ENCODE measurements at regions not wholly inside any gene's neighbourhood (a gene's known extent, or its start where the extent isn't known, plus 50 kb on each side); places are given as distances from the start of the nearest gene placed in this dataset.
"Not testable (repeated sequence)": the region's sequence is repeated elsewhere in the genome, so short reads cannot be mapped to it uniquely, and the experiment has no call there.

DNA sequence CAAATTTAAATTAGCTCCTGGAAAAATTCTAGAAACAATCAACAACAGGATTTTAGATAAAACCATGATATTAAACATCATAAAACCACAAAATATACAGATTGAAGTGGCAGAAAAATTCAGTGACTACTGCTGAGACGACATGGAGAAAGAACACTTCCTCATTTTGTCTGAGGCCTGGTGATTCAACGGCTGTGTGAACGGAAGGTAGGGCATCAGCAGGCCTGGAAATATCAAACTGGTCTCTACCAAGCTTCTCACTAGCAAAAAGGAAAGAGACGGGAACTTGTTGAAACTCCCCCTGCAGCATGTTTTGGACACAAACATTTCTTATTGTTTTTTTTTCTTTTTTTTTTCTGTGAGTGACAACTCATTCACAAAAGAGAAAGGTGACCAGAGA lies 58.0 kb upstream of the AHI1 start:
- Histone ChIP-seq H3K27me3 (ENCODE audit: insufficient read depth, poor library complexity, severe bottlenecking) (no peaks in the 10 kb centered on the region), H3K27ac (replicated peaks) (no peak overlapping the region), H3K4me3 (replicated peaks; ENCODE audit: insufficient read depth, low read length) (no peak overlapping the region)
- TF ChIP-seq SPI1 (IDR thresholded peaks at IDR 0.05; ENCODE audit: borderline replicate concordance, low read depth): peak; percentile 99
- no peak for TF ChIP-seq GABPA (IDR thresholded peaks at IDR 0.05; ENCODE audit: low read depth)
- peak in 1 of 2 experiments; percentile 76 for DNase-seq (ENCODE audit: low read depth in 1 of 2, low spot score in 1 of 2)

DNA sequence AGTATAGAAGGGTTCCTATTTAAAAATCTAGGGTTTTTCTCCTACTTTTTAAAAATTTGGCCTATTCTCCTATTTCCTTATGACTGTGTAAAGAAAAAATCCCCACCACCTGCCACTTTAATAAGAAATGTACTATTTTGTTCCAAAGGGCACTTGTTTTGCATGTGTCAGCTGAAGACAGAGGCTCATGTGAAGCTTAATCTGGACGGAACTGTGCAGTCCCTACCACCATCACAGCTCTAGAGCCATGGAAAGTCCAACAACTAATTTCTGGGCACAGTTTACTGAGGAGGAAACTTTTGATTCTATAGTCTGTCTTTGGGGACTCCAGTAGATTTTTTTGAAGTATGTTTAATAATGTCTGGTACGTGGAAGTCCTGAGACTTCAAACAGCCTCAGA lies 60.0 kb upstream of the AHI1 start:
- no peak for DNase-seq (ENCODE audit: low read depth in 1 of 2, low spot score in 1 of 2)
- H3K4me3 ChIP-seq (replicated peaks; ENCODE audit: insufficient read depth, low read length): no peak overlapping the region
- H3K27me3 ChIP-seq (ENCODE audit: insufficient read depth, poor library complexity, severe bottlenecking): no peaks in the 10 kb centered on the region
- no peak overlapping the region for H3K27ac ChIP-seq (replicated peaks)
- TF ChIP-seq, protein P1, sequence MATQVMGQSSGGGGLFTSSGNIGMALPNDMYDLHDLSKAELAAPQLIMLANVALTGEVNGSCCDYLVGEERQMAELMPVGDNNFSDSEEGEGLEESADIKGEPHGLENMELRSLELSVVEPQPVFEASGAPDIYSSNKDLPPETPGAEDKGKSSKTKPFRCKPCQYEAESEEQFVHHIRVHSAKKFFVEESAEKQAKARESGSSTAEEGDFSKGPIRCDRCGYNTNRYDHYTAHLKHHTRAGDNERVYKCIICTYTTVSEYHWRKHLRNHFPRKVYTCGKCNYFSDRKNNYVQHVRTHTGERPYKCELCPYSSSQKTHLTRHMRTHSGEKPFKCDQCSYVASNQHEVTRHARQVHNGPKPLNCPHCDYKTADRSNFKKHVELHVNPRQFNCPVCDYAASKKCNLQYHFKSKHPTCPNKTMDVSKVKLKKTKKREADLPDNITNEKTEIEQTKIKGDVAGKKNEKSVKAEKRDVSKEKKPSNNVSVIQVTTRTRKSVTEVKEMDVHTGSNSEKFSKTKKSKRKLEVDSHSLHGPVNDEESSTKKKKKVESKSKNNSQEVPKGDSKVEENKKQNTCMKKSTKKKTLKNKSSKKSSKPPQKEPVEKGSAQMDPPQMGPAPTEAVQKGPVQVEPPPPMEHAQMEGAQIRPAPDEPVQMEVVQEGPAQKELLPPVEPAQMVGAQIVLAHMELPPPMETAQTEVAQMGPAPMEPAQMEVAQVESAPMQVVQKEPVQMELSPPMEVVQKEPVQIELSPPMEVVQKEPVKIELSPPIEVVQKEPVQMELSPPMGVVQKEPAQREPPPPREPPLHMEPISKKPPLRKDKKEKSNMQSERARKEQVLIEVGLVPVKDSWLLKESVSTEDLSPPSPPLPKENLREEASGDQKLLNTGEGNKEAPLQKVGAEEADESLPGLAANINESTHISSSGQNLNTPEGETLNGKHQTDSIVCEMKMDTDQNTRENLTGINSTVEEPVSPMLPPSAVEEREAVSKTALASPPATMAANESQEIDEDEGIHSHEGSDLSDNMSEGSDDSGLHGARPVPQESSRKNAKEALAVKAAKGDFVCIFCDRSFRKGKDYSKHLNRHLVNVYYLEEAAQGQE (IDR thresholded peaks at IDR 0.05; ENCODE audit: insufficient replicate concordance, low read depth): no peak
- TF ChIP-seq, protein P2, sequence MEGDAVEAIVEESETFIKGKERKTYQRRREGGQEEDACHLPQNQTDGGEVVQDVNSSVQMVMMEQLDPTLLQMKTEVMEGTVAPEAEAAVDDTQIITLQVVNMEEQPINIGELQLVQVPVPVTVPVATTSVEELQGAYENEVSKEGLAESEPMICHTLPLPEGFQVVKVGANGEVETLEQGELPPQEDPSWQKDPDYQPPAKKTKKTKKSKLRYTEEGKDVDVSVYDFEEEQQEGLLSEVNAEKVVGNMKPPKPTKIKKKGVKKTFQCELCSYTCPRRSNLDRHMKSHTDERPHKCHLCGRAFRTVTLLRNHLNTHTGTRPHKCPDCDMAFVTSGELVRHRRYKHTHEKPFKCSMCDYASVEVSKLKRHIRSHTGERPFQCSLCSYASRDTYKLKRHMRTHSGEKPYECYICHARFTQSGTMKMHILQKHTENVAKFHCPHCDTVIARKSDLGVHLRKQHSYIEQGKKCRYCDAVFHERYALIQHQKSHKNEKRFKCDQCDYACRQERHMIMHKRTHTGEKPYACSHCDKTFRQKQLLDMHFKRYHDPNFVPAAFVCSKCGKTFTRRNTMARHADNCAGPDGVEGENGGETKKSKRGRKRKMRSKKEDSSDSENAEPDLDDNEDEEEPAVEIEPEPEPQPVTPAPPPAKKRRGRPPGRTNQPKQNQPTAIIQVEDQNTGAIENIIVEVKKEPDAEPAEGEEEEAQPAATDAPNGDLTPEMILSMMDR (IDR thresholded peaks at IDR 0.05; ENCODE audit: insufficient read depth, low read length): no peak
- TF ChIP-seq GABPA (IDR thresholded peaks at IDR 0.05; ENCODE audit: low read depth) (no peak), SPI1 (IDR thresholded peaks at IDR 0.05; ENCODE audit: borderline replicate concordance, low read depth) (no peak), POLR2AphosphoS5 (IDR thresholded peaks at IDR 0.05; ENCODE audit: low read depth) (no peak)

DNA sequence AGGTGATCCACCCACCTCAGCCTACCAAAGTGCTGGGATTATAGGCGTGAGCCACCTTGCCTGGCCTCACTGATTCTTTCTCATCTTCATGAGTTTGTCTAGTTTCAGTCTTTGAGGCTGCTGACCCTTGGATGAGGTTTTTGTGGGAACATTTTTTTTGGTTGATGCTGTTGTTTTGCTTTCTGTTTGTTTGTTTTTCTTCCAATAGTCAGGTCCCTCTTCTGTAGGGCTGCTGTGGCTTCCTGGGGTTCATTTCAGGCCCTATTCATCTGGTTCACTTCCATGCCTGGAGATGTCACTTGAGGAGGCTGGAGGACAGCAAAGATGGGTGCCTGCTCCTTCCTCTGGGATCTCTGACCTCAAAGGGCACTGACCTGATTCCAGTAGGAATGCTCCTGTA lies 68.1 kb upstream of the AHI1 start:
- not testable (repeated sequence) for DNase-seq (ENCODE audit: low read depth in 1 of 2, low spot score in 1 of 2); H3K27ac ChIP-seq (replicated peaks); H3K4me3 ChIP-seq (replicated peaks; ENCODE audit: insufficient read depth, low read length); H3K27me3 ChIP-seq (ENCODE audit: insufficient read depth, poor library complexity, severe bottlenecking)

DNA sequence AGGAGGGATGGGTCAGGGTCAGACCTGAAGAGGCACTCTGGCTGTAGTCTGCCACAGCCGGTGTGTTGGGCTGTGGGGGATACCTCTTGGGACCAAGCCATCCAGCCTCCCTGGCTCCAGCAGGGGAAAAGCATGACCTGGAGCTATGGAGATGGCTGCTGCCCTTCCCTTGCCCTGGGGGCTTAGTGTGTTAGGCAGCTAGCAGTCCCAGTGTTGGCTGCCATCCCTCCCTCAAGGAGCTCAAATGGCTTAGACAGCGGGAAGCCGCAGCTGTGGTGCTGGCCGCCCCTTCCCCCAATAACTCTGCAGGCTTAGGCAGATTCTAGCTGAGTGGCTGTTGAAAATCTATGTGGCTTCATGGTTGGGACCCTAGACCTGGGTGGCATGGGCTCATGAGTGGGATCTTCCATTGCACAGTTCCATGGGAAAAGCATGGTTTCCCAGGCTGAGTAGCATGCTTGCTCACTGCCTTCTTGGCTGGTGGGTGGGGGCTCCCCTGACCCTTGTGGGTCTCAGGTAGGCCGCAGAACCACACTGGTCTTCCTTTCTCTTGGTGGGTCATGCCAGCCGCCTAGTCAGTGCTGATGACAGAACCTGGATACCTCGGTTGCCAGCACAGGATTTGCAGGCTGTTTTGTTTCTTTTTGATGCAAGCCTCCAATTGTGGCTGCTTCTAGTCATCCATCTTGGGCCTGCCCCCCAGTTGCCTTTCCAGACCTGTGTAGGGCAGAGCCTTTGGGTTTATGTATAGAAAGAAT lies 69.0 kb upstream of the AHI1 start:
- TF ChIP-seq, protein P2 (IDR thresholded peaks at IDR 0.05; ENCODE audit: insufficient read depth, low read length): no peak
- TF ChIP-seq GABPA (IDR thresholded peaks at IDR 0.05; ENCODE audit: low read depth): no peak
- TF ChIP-seq, protein P1 (IDR thresholded peaks at IDR 0.05; ENCODE audit: insufficient replicate concordance, low read depth): no peak
- no peak for TF ChIP-seq POLR2AphosphoS5 (IDR thresholded peaks at IDR 0.05; ENCODE audit: low read depth)
- no peak for TF ChIP-seq SPI1 (IDR thresholded peaks at IDR 0.05; ENCODE audit: borderline replicate concordance, low read depth)
- H3K27ac ChIP-seq (replicated peaks): no peak overlapping the region

More for the DNA sequence above, 69.0 kb upstream of the AHI1 start:
- Histone ChIP-seq H3K4me3 (replicated peaks; ENCODE audit: insufficient read depth, low read length) (no peak overlapping the region), H3K27me3 (ENCODE audit: insufficient read depth, poor library complexity, severe bottlenecking) (no peaks in the 10 kb centered on the region)
- no peak for DNase-seq (ENCODE audit: low read depth in 1 of 2, low spot score in 1 of 2)
